GM18861 (cell line): ENCODE measurements at regions not wholly inside any gene's neighbourhood (a gene's known extent, or its start where the extent isn't known, plus 50 kb on each side); places are given as distances from the start of the nearest gene placed in this dataset.

Source experiments
- ATAC-seq: cut with Tn5 transposase; IDR thresholded peaks from one replicate; pipeline ENCODE4 v1.9.1; 2021; ENCODE audit not compliant: unreplicated experiment

DNA sequence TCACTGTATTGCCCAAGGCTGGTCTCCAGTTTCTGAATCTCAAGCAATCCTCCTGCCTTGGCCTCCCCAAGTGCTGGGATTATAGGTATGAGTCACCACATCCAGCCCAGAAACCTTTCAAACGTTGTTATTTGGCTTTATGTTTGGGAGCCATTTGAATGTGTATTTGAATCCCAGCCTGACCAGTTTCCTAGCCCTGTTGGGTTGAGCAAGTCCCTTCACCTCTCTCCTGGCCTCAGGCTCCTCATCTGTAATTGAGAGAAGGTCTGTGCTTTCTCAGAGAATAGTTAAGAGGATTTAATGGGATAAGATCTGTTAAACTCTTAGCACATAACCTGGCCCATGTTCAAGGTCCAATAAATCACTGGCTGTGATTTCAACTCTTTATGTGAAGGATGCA, 385.8 kb upstream of the RBFOX1 start:
- ATAC-seq, result no peak

GRCh38 chr16:6946106-6946505, 386.5 kb upstream of the RBFOX1 start:
- no peak for ATAC-seq

GRCh38 chr16:6940968-6941367, 391.7 kb upstream of the RBFOX1 start:
- ATAC-seq, result no peak

DNA sequence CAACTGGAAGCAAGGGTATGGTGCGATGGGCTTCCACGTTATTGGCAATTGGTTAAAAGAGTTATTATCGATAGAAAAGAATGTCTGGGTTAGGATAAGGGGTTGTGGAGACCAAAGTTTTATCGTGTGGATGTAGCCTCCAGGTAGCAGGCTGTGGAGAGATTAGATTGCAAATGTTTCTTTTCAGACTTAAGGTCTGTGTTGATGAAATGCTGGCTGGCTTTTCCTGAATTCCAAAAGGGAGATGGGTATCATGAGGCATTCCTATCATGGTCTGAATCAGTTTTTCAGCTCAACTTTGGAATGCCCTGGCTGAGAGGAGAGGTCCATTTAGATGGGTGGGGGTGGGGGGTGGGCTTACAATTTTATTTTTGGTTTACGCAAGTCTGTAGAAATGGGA, 395.0 kb upstream of the RBFOX1 start:
- ATAC-seq, result no peak

GRCh38 chr16:6932871-6933385, 399.7 kb upstream of the RBFOX1 start:
- no peak for ATAC-seq

GRCh38 chr16:6929868-6930267, 402.8 kb upstream of the RBFOX1 start:
- ATAC-seq, result no peak

DNA sequence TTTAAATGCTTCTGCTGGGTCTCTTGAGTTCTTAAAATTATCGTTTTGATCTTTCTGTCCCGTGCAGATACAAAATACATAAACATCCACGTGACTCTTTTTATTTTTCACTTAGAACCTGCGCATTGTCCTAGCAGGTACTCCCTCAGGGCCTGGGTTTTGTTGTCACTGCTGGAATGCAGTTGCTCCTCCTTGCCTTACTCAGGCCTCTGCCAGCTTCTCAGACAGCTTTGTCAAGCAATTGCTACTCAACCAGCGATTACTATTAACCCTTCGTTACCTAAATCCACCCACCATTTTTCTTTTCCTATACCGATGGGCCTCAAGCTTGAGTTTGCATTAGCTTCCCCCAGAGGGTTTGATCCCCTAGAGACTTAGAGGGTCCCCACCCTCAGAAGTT, 405.9 kb upstream of the RBFOX1 start:
- no peak for ATAC-seq

GRCh38 chr16:6926341-6926740, 406.3 kb upstream of the RBFOX1 start:
- ATAC-seq, result no peak

GRCh38 chr16:6918646-6919045, 414.0 kb upstream of the RBFOX1 start:
- no peak for ATAC-seq

DNA sequence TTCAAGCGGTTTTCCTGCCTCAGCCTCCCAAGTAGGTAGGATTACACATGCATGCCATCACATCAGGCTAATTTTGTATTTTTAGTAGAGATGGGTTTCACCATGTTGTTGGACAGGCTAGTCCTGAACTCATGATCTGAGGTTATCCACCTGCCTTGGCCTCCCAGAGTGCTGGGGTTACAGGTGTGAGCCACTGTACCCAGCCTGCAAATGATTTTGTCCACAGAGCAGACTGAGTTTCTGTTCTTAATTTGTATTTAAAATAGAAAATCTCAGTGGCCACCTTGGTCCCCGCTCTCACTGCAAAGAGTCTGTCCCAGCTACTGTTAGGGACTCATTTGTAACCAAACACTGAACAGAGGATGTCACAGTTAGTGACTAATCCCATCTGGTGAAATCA, 415.7 kb upstream of the RBFOX1 start:
- no peak for ATAC-seq

DNA sequence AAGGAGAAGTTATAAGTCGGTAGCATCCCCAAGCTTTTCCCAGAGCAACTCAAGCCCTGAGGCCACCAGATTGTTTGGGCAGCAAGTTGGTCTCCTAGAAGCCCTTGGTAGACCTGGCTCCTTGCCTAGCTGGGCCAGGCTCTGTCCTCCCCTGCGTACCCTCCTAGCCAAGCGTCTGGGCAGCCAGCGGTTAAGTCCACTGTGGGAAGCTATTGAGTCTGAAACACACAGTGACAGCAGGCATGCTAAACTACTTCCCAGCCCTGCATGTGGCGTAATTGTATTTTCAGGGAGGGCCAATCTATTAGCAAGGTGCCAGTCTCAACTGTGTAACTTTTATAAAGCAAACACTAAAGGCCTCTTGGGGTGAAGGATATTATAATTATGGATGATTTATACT, 419.1 kb upstream of the RBFOX1 start:
- no peak for ATAC-seq

GRCh38 chr16:6910301-6910700, 422.3 kb upstream of the RBFOX1 start:
- no peak for ATAC-seq

- ATAC-seq, result no peak
These were observed 427.0 kb upstream of the RBFOX1 start for GRCh38 chr16:6905601-6906000.

- ATAC-seq, result no peak
These were observed 429.0 kb upstream of the RBFOX1 start for GRCh38 chr16:6903671-6904070.

DNA sequence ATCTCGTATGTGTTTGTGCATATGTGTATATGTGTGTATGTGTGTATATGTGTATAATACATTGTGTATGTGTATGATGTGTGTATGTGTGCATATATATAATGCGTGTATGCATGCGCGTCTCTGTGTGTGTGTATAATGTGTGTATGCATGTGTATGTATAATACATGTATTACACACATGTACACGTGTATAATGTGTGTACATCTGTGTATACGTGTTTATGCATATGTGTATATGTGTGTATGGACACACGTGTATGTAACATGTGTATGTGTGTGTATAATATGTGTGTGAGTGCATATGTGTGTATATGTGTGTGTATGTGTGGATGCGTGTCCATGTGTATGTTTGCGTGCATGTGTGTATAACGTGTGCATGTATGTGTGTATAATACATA, 433.7 kb upstream of the RBFOX1 start:
- ATAC-seq, result no peak

DNA sequence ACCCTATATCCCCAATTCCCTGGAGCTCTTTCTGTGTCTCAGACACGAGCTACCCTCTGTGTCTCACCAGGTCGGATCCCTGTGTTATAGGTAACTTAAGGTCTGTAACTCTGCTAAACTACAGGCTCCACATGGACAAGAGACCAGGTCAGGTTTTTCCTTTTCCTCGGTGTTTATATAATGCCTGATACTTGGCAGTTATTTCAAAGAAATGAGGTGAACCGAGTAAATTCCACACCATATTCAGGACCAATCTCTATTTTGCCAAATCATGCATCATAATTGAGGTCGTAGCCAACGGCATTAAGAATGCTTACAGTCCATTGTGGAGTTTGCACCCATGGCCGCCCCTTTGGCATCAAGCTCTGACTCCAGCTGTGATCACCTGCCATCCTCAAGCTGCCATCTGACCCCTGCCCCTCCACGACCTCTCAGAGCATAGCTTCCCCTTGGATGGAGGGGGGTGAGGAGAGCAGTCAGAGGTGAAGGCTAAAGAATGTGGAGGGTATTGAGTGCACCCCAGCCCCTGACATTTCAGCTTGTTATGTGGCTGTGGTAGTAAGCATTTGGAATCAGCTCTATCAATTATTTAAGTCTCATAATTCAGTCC, 434.7 kb upstream of the RBFOX1 start:
- no peak for ATAC-seq

- ATAC-seq, result no peak
These were observed 439.7 kb upstream of the RBFOX1 start for GRCh38 chr16:6892966-6893365.

- no peak for ATAC-seq
These were observed 441.1 kb upstream of the RBFOX1 start for GRCh38 chr16:6891496-6891895.

DNA sequence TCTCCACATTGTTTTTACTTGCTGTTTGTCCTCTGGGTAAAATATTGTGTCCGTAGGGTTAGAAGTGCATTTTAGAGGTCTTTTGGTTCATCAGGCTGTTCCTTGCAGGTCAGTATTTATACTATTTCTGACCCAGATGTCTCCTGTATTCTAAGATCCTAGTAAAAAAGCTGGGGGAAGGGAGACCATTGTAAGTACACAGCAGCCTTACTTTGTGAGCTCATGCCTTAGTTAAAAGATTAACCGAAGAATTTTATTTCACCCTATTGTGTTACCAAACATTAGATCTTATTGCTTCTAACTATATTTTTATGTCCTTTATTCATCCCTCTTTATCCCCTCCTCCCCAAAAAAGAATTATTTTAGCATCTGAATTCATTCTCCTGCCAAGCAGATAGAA, 444.1 kb upstream of the RBFOX1 start:
- no peak for ATAC-seq

DNA sequence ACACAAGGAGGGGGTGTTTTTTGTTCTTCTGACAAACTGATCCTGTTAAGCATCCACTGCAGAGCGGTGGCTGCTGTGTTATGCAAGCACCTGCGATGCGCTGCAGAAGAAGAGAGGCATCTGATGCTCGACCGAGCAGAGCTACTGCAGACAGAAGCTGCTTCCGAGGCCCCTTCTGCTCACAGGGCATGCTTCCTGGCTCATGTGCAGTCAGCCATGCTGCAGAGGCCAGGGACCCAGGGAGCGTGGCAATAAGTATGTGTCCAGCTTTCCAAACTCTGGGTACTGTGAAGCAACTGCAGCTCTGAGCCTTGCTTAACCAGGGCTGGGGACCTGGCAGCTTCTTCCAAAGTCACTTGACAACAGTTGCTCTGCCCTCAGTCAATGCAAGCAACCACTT, 448.6 kb upstream of the RBFOX1 start:
- no peak for ATAC-seq

- ATAC-seq, result no peak
These were observed 452.4 kb upstream of the RBFOX1 start for GRCh38 chr16:6880263-6880662.

GRCh38 chr16:6864671-6865070, 468.0 kb upstream of the RBFOX1 start:
- no peak for ATAC-seq

GRCh38 chr16:6864244-6864643, 468.4 kb upstream of the RBFOX1 start:
- ATAC-seq, result no peak
